GM12878 (cell line): ENCODE measurements at regions not wholly inside any gene's neighbourhood (a gene's known extent, or its start where the extent isn't known, plus 50 kb on each side); places are given as distances from the start of the nearest gene placed in this dataset.

ENCODE experiments used
- ATAC-seq: fragments of 200-7000 bp; cut with Tn5 transposase; 3 replicates; pipeline ENCODE4 v1.9.1; 2020; ENCODE audit warnings: mild to moderate bottlenecking, moderate library complexity
- BruUV-seq: library from RNA; stranded (reverse); fragments of 400-500 nt; replicated peaks from 2 replicates; lab custom pipeline; 2021; lab: Mats Ljungman, UMichigan
- CTCF ChIA-PET: fragments of 300-600 bp; sonication (Branson Sonifier 250); formaldehyde crosslinking; extraction: SDS; loops from one replicate; lab custom pipeline; 2021; ENCODE audit warnings: inconsistent platforms; lab: Yijun Ruan, JAX
- POLR2A ChIA-PET: fragments of 350-600 bp; formaldehyde crosslinking; extraction: SDS; loops from one replicate; lab custom pipeline; 2021; ENCODE audit warnings: inconsistent platforms; lab: Charles Lee
- RAD21 ChIA-PET: fragments of 300-600 bp; sonication (Branson Sonifier 250); formaldehyde crosslinking; loops from one replicate; lab custom pipeline; 2023; ENCODE audit warnings: antibody characterized with exemption; ENCODE audit not compliant: unreplicated experiment; lab: Charles Lee
- SMC1A ChIA-PET: fragments of 300-600 bp; sonication (Branson Sonifier 250); formaldehyde crosslinking; loops from one replicate; lab custom pipeline; 2023; ENCODE audit not compliant: unreplicated experiment, uncharacterized antibody; lab: Charles Lee
- DNase-seq: peaks from one replicate; pipeline ENCODE4 v3.0.0-alpha.2; 2011; ENCODE audit warnings: low read depth, low spot score
- FAIRE-seq: peaks from 3 replicates; lab custom pipeline; 2011; peaks lifted over from hg19 to GRCh38; lab: Jason Lieb, UNC
- H2AFZ ChIP-seq: 2 replicates; pipeline ENCODE4 v1.6.0; 2011; ENCODE audit warnings: low read depth, low read length, control low read depth; ENCODE audit not compliant: control insufficient read depth
- H3K27ac ChIP-seq: 2 replicates; pipeline ENCODE4 v1.5.1; 2011; ENCODE audit warnings: control low read depth; ENCODE audit not compliant: control insufficient read depth, insufficient read depth
- H3K27me3 ChIP-seq, 2 experiments: replicated peaks in 1 of 2; 2 replicates each; pipeline versions ENCODE4 v1.6.0 to v1.6.1; 2011; ENCODE audit warnings: low read length in 1 of 2; ENCODE audit not compliant: control insufficient read depth in 2 of 2, insufficient read depth in 2 of 2
- H3K36me3 ChIP-seq, 2 experiments: 2 replicates each; pipeline ENCODE4 v1.5.1; 2011; ENCODE audit warnings: low read length in 1 of 2; ENCODE audit not compliant: control insufficient read depth in 2 of 2, insufficient read depth in 2 of 2
- H3K4me1 ChIP-seq: 2 replicates; pipeline ENCODE4 v1.6.1; 2011; ENCODE audit warnings: mild to moderate bottlenecking, low read length, moderate library complexity, mixed read lengths; ENCODE audit not compliant: control insufficient read depth, insufficient read depth
- H3K4me2 ChIP-seq: 2 replicates; pipeline ENCODE4 v1.6.0; 2011; ENCODE audit warnings: control low read depth; ENCODE audit not compliant: control insufficient read depth, insufficient read depth
- H3K4me3 ChIP-seq: fragments of 200-600 bp; sonication (generic); 2 replicates; pipeline ENCODE4 v1.5.1; 2016
- H3K79me2 ChIP-seq: 2 replicates; pipeline ENCODE4 v1.6.0; 2011; ENCODE audit warnings: low read length; ENCODE audit not compliant: control insufficient read depth, insufficient read depth
- H3K9ac ChIP-seq: 2 replicates; pipeline ENCODE4 v1.8.0; 2011; ENCODE audit warnings: low read length, control low read depth, mixed read lengths; ENCODE audit not compliant: control insufficient read depth, insufficient read depth
- H3K9me3 ChIP-seq: replicated peaks from 3 replicates; pipeline ENCODE4 v1.5.1; 2011; ENCODE audit warnings: mild to moderate bottlenecking, low read length; ENCODE audit not compliant: control insufficient read depth, insufficient read depth
- H4K20me1 ChIP-seq: 2 replicates; pipeline ENCODE4 v1.6.0; 2011; ENCODE audit not compliant: control insufficient read depth, insufficient read depth
- BCL3 ChIP-seq: IDR thresholded peaks from 2 replicates; pipeline ENCODE4 v1.6.1; 2011; ENCODE audit warnings: borderline replicate concordance, low read depth, mild to moderate bottlenecking, moderate library complexity, low read length; ENCODE audit not compliant: insufficient read depth, poor library complexity, severe bottlenecking
- BMI1 ChIP-seq: fragments of 450-650 bp; IDR thresholded peaks from 2 replicates; pipeline ENCODE4 v1.6.1; 2016; ENCODE audit warnings: mild to moderate bottlenecking, moderate library complexity, borderline replicate concordance
- CREB1 ChIP-seq: IDR thresholded peaks from 2 replicates; pipeline ENCODE4 v1.6.1; 2012; ENCODE audit warnings: low read depth, mild to moderate bottlenecking, inconsistent platforms
- HDGF ChIP-seq: fragments of 450-650 bp; IDR thresholded peaks from 2 replicates; pipeline ENCODE4 v1.6.1; 2016; ENCODE audit warnings: antibody characterized with exemption
- IKZF2 ChIP-seq, 2 experiments: fragments of 450-650 bp; IDR thresholded peaks; 2 replicates each; pipeline ENCODE4 v1.6.1; 2017; ENCODE audit warnings: mild to moderate bottlenecking in 2 of 2, moderate library complexity in 2 of 2
- PML ChIP-seq: IDR thresholded peaks from 2 replicates; pipeline ENCODE4 v1.6.1; 2012; ENCODE audit warnings: low read length, inconsistent platforms
- SP1 ChIP-seq: IDR thresholded peaks from one replicate; pipeline ENCODE4 v1.6.1; 2011; ENCODE audit warnings: low read depth, low read length
- ZSCAN29 ChIP-seq: fragments of 450-650 bp; IDR thresholded peaks from 2 replicates; pipeline ENCODE4 v1.6.1; 2017; ENCODE audit warnings: mild to moderate bottlenecking, moderate library complexity
- WGBS: methylation state at CpG from one replicate; pipeline ENCODE4 v1.1.6; 2016; ENCODE audit warnings: low lambda C conversion rate; ENCODE audit not compliant: insufficient replicate concordance, insufficient coverage; ENCODE audit errors: missing lambda C conversion rate; 5-methylcytosine and 5-hydroxymethylcytosine counted together
- in situ Hi-C: fragments of 300-500 bp; cut with MboI; formaldehyde crosslinking; loops from 9 replicates; pipeline ENCODE4 v1.14.3; 2018; ENCODE audit warnings: mixed read lengths
- intact Hi-C: fragments of 100-400 bp; cut with micrococcal nuclease; formaldehyde crosslinking; loops from one replicate; pipeline ENCODE4 v1.14.2; 2022; ENCODE audit not compliant: unreplicated experiment
- TF ChIP-seq, protein P1 (sequence below): fragments of 450-650 bp; IDR thresholded peaks from 2 replicates; pipeline ENCODE4 v1.6.1; 2017; ENCODE audit warnings: mild to moderate bottlenecking

DNA sequence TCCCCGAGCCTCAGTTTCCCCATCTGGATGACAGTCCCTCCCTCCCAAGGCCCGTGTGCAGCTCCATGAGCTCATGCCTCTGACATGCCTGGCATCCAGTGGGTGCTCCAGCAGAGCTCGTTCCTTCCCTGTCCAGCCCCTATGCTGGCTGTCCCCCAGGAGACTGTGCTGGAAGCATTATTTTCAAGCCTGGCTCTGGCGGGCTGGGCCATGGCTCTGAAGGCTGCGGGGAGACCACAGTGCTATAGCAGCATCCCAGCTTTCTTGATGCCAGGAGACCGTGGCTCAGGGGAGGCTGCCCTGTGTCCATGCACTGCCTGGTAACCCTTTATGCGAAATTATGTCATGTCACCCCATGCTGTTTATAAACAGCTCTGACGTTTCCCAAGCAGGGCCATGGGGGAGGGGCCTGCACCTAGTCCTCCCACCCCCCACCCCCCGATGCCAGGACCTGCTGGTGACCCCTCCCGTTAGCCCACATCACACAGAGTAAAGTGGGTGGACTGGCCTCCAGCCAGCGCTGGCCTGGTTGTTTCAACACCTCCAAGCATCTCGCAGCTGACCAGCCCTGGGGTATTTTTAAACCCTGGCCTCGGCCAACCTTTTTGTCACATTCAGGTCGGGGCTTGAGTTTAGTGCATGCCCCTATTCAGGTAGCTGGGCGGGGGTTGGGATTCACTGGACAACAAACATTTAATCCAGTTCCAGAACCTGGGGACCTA, 105.9 kb upstream of the ZNF716 start:
- TF ChIP-seq BCL3, result no peak
- TF ChIP-seq PML, result no peak
- no peak for TF ChIP-seq ZSCAN29
- no peak for TF ChIP-seq HDGF
- TF ChIP-seq BMI1, result no peak
- in situ Hi-C loops (no loop called here), intact Hi-C loops (no loop called here)
- H3K4me1 ChIP-seq, result no peaks in the 10 kb centered on the region
- H3K79me2 ChIP-seq, result no peaks in the 10 kb centered on the region
- ChIA-PET CTCF (no interaction called here), SMC1A (no interaction called here), RAD21 (no interaction called here), POLR2A (no interaction called here)
- H3K27me3 ChIP-seq, result no peaks in the 10 kb centered on the region
- H3K9ac ChIP-seq, result no peak overlapping the region
- no peaks in the 10 kb centered on the region; the same call in 2 of the 3 replicates for H3K9me3 ChIP-seq
- no peak overlapping the region for H3K27ac ChIP-seq
- ATAC-seq (no peak), FAIRE-seq (no peak), DNase-seq (no peak)
- no peaks in the 10 kb centered on the region for H4K20me1 ChIP-seq
- WGBS, result 24% methylated on average over 14 of the region's 15 CpGs
- H3K36me3 ChIP-seq, result no peaks in the 10 kb centered on the region
- BruUV-seq, result no TSS peak
- H3K4me3 ChIP-seq, result no peak overlapping the region
- H3K4me2 ChIP-seq, result no peak overlapping the region
- H2AFZ ChIP-seq, result no peak overlapping the region

DNA sequence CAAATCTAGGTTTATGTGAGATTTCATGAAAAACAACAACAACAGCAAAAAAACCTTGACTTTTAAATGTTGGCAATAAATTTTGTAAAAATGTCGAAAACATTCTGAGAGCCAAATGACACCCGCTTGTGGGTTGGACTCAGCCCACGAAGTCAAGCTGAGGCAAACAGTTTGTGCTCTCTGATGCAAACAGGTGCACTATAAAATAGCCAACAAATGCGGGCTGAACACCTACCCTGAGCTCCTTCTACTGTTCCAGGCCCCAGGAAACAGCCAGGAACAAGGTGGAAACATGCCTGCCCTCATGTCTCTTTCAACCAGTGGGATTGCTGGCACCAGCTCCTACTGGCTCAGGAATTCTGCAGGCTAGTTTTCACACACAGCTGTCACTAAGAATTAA, 105.0 kb upstream of the ZNF716 start:
- SMC1A ChIA-PET, result no interaction called here
- Histone ChIP-seq H3K9ac (no peak overlapping the region), H3K4me2 (no peak overlapping the region), H3K9me3 (no peaks in the 10 kb centered on the region; the same call in 2 of the 3 replicates), H3K27ac (no peak overlapping the region), H3K79me2 (no peaks in the 10 kb centered on the region), H3K36me3 (no peaks in the 10 kb centered on the region), H2AFZ (no peak overlapping the region)
- in situ Hi-C loops, result no loop called here
- no peak for DNase-seq
- WGBS, result 13% methylated on average over 4 of the region's 4 CpGs
- intact Hi-C loops, result no loop called here
- TF ChIP-seq CREB1, result no peak
- TF ChIP-seq IKZF2 (IDR thresholded peaks at IDR 0.05), result no peak
- TF ChIP-seq, protein P1, sequence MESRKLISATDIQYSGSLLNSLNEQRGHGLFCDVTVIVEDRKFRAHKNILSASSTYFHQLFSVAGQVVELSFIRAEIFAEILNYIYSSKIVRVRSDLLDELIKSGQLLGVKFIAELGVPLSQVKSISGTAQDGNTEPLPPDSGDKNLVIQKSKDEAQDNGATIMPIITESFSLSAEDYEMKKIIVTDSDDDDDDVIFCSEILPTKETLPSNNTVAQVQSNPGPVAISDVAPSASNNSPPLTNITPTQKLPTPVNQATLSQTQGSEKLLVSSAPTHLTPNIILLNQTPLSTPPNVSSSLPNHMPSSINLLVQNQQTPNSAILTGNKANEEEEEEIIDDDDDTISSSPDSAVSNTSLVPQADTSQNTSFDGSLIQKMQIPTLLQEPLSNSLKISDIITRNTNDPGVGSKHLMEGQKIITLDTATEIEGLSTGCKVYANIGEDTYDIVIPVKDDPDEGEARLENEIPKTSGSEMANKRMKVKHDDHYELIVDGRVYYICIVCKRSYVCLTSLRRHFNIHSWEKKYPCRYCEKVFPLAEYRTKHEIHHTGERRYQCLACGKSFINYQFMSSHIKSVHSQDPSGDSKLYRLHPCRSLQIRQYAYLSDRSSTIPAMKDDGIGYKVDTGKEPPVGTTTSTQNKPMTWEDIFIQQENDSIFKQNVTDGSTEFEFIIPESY, result no peak
- TF ChIP-seq SP1, result no peak
- TF ChIP-seq, all 136 proteins: peak for 0
- ATAC-seq (no peak), FAIRE-seq (no peak)
- POLR2A ChIA-PET, result no interaction called here
- Histone ChIP-seq H4K20me1 (no peaks in the 10 kb centered on the region), H3K27me3 (no peaks in the 10 kb centered on the region), H3K4me3 (no peak overlapping the region), H3K4me1 (no peaks in the 10 kb centered on the region)
- RAD21 ChIA-PET, result no interaction called here
- CTCF ChIA-PET, result no interaction called here
- no TSS peak for BruUV-seq
